H9 (cell line): ENCODE measurements at regions not wholly inside any gene's neighbourhood (a gene's known extent, or its start where the extent isn't known, plus 50 kb on each side); places are given as distances from the start of the nearest gene placed in this dataset.

Experiments used
- DNase-seq: peaks from one replicate; pipeline ENCODE4 v3.0.0-alpha.2; 2017
- H2AFZ ChIP-seq: one replicate; pipeline ENCODE4 v1.6.1; 2013; ENCODE audit warnings: mild to moderate bottlenecking, low read length, control low read depth, moderate library complexity
- H2AK5ac ChIP-seq: 2 replicates; pipeline ENCODE4 v1.6.1; 2013; ENCODE audit warnings: low read length, control low read depth, mixed read lengths; ENCODE audit not compliant: insufficient read length
- H2BK120ac ChIP-seq: one replicate; pipeline ENCODE4 v1.6.1; 2013; ENCODE audit warnings: low read depth, mild to moderate bottlenecking, low read length, control low read depth, inconsistent platforms; ENCODE audit not compliant: poor library complexity, severe bottlenecking
- H2BK12ac ChIP-seq: 2 replicates; pipeline ENCODE4 v1.6.1; 2013; ENCODE audit warnings: low read length, control low read depth, mixed read lengths, low read depth; ENCODE audit not compliant: insufficient read length
- H2BK15ac ChIP-seq: 2 replicates; pipeline ENCODE4 v1.6.1; 2013; ENCODE audit warnings: low read depth, low read length, control low read depth
- H2BK20ac ChIP-seq: one replicate; pipeline ENCODE4 v1.6.1; 2013; ENCODE audit warnings: low read depth, mild to moderate bottlenecking, low read length, control low read depth, inconsistent platforms; ENCODE audit not compliant: poor library complexity, severe bottlenecking
- H2BK5ac ChIP-seq: 2 replicates; pipeline ENCODE4 v1.6.1; 2013; ENCODE audit warnings: low read length, control low read depth, mixed read lengths; ENCODE audit not compliant: insufficient read length
- H3K14ac ChIP-seq: 2 replicates; pipeline ENCODE4 v1.6.1; 2013; ENCODE audit warnings: low read length, control low read depth; ENCODE audit not compliant: insufficient read depth
- H3K18ac ChIP-seq: 2 replicates; pipeline ENCODE4 v1.6.1; 2013; ENCODE audit warnings: low read depth, mild to moderate bottlenecking, mixed read lengths, low read length, control low read depth; ENCODE audit not compliant: insufficient read length
- H3K23ac ChIP-seq: 2 replicates; pipeline ENCODE4 v1.6.1; 2013; ENCODE audit warnings: low read length, control low read depth, mixed read lengths, low read depth; ENCODE audit not compliant: insufficient read length
- H3K23me2 ChIP-seq: 2 replicates; pipeline ENCODE4 v1.6.1; 2013; ENCODE audit warnings: low read depth, mild to moderate bottlenecking, mixed read lengths, low read length, control low read depth; ENCODE audit not compliant: insufficient read length, poor library complexity, severe bottlenecking
- H3K27ac ChIP-seq: 2 replicates; pipeline ENCODE4 v1.5.1; 2013; ENCODE audit warnings: low read length, control low read depth, mixed read lengths, low read depth; ENCODE audit not compliant: insufficient read length
- H3K27me3 ChIP-seq: 2 replicates; pipeline ENCODE4 v1.6.1; 2013; ENCODE audit warnings: low read length, control low read depth, inconsistent platforms; ENCODE audit not compliant: insufficient read depth
- H3K4ac ChIP-seq: 2 replicates; pipeline ENCODE4 v1.6.1; 2013; ENCODE audit warnings: low read depth, mild to moderate bottlenecking, control low read depth, inconsistent platforms, low read length, moderate library complexity
- H3K4me1 ChIP-seq: 2 replicates; pipeline ENCODE4 v1.6.1; 2013; ENCODE audit warnings: low read length, control low read depth, inconsistent platforms; ENCODE audit not compliant: insufficient read depth
- H3K4me2 ChIP-seq: 2 replicates; pipeline ENCODE4 v1.6.1; 2013; ENCODE audit warnings: low read length, control low read depth, mixed read lengths; ENCODE audit not compliant: insufficient read length, insufficient read depth
- H3K56ac ChIP-seq: 2 replicates; pipeline ENCODE4 v1.6.1; 2013; ENCODE audit warnings: low read depth, mild to moderate bottlenecking, mixed read lengths, low read length, control low read depth; ENCODE audit not compliant: insufficient read length
- H3K79me1 ChIP-seq: 2 replicates; pipeline ENCODE4 v1.6.1; 2013; ENCODE audit warnings: low read depth, mild to moderate bottlenecking, moderate library complexity, low read length, control low read depth, inconsistent platforms; ENCODE audit not compliant: insufficient read depth, poor library complexity, severe bottlenecking
- H3K79me2 ChIP-seq: 2 replicates; pipeline ENCODE4 v1.6.1; 2013; ENCODE audit warnings: low read length, control low read depth, inconsistent platforms; ENCODE audit not compliant: insufficient read depth
- H3K9ac ChIP-seq: 2 replicates; pipeline ENCODE4 v1.6.1; 2013; ENCODE audit warnings: low read length, control low read depth, mixed read lengths; ENCODE audit not compliant: insufficient read length; ENCODE audit errors: extremely low read depth
- H3K9me3 ChIP-seq: one replicate; pipeline ENCODE4 v1.6.1; 2013; ENCODE audit warnings: low read depth, low read length, inconsistent platforms; ENCODE audit not compliant: control insufficient read depth
- H3T11ph ChIP-seq: one replicate; pipeline ENCODE4 v1.6.1; 2013; ENCODE audit warnings: mild to moderate bottlenecking, low read length, control low read depth, inconsistent platforms
- H4K20me1 ChIP-seq: one replicate; pipeline ENCODE4 v1.6.1; 2013; ENCODE audit not compliant: control insufficient read depth, insufficient read length, insufficient read depth
- H4K5ac ChIP-seq: 2 replicates; pipeline ENCODE4 v1.6.1; 2013; ENCODE audit warnings: low read depth, mild to moderate bottlenecking, mixed read lengths, low read length, control low read depth; ENCODE audit not compliant: insufficient read length
- H4K8ac ChIP-seq: replicated peaks from 2 replicates; pipeline ENCODE4 v1.6.1; 2013; ENCODE audit warnings: low read length, control low read depth, mixed read lengths, low read depth; ENCODE audit not compliant: insufficient read length
- H4K91ac ChIP-seq: 2 replicates; pipeline ENCODE4 v1.6.1; 2013; ENCODE audit warnings: low read depth, mild to moderate bottlenecking, moderate library complexity, mixed read lengths, low read length, control low read depth; ENCODE audit not compliant: insufficient read length
- H3K27ac Mint-ChIP-seq, 3 experiments: 2 replicates in 2 of 3; 3 replicates in 1 of 3; pipeline ENCODE4 v1.8.0; 2020 to 2021; ENCODE audit warnings: mixed read lengths in 3 of 3, mild to moderate bottlenecking in 1 of 3, moderate library complexity in 1 of 3
- H3K27me3 Mint-ChIP-seq: 2 replicates; pipeline ENCODE4 v1.8.0; 2021; ENCODE audit warnings: low read depth, mild to moderate bottlenecking, moderate library complexity, mixed read lengths
- H3K36me3 Mint-ChIP-seq, 3 experiments: 2 replicates in 2 of 3; 3 replicates in 1 of 3; pipeline ENCODE4 v1.8.0; 2020 to 2021; ENCODE audit warnings: low read depth in 3 of 3, mixed read lengths in 3 of 3; ENCODE audit not compliant: insufficient read depth in 1 of 3
- H3K4me1 Mint-ChIP-seq, 2 experiments: 2 replicates each; pipeline ENCODE4 v1.8.0; 2020; ENCODE audit warnings: mixed read lengths in 2 of 2
- H3K4me3 Mint-ChIP-seq, 2 experiments: 2 replicates in 1 of 2; 3 replicates in 1 of 2; pipeline ENCODE4 v1.8.0; 2020 to 2021; ENCODE audit warnings: mild to moderate bottlenecking in 2 of 2, mixed read lengths in 2 of 2, moderate library complexity in 1 of 2
- H3K9me3 Mint-ChIP-seq, 2 experiments: 2 replicates in 1 of 2; 3 replicates in 1 of 2; pipeline ENCODE4 v1.8.0; 2020; ENCODE audit warnings: mild to moderate bottlenecking in 2 of 2, mixed read lengths in 2 of 2, moderate library complexity in 1 of 2
- WGBS: extraction: QIAGEN DNeasy Blood & Tissue Kit; methylation state at CpG from one replicate; pipeline ENCODE4 v1.1.7; 2013; ENCODE audit warnings: missing lambda C conversion rate, low lambda C conversion rate, mixed read lengths; ENCODE audit not compliant: insufficient read length; ENCODE audit errors: extremely low coverage; 5-methylcytosine and 5-hydroxymethylcytosine counted together
- TF ChIP-seq, protein P1 (sequence below): fragments of 200-600 bp; sonication (generic); conservative IDR thresholded peaks from 3 replicates; pipeline ENCODE4 v1.8.0; 2021; ENCODE audit warnings: antibody characterized with exemption, mild to moderate bottlenecking

DNA sequence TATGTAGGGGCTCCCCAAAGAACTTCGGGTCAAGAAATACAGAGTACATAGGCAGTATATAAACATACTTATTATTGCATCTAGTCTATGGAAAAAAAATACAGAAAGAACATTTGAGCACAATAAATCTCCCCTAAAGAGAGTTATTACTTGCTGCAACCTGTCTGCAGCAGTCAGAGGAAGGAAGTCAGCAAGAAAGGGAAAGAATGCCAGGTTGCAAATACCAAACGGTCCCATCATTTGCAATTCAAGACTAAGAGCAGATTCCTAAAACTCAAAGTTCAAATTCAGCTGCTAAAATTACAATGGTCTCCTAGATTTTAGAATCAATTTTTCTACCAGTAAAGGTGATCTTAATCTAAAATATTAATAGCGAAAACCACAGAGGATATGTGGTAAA is 236.2 kb upstream of the NUDT6 start:
- Histone ChIP-seq H3K4me1 (peaks cover 6% of the 10 kb centered on the region; the same call in 1 of the 2 replicates), H3K23ac (no peak overlapping the region), H2BK15ac (no peak overlapping the region), H4K20me1 (no peaks in the 10 kb centered on the region), H3K56ac (no peak overlapping the region), H2AK5ac (no peak overlapping the region), H2BK120ac (peak overlapping the region; percentile 9), H4K5ac (no peak overlapping the region), H3K23me2 (no peaks in the 10 kb centered on the region), H3K27ac (peak overlapping the region; percentile 17), H2BK12ac (no peak overlapping the region), H3K18ac (no peak overlapping the region), H3K4ac (no peak overlapping the region), H3K14ac (no peak overlapping the region), H3K79me2 (no peaks in the 10 kb centered on the region), H3K27me3 (no peaks in the 10 kb centered on the region), H4K91ac (no peak overlapping the region), H3K9me3 (no peaks in the 10 kb centered on the region), H3K79me1 (no peaks in the 10 kb centered on the region), H2BK20ac (no peak overlapping the region), H2AFZ (no peak overlapping the region), H3K9ac (no peak overlapping the region), H3T11ph (no peak overlapping the region), H4K8ac (no peak overlapping the region), H3K4me2 (peak overlapping the region; percentile 20), H2BK5ac (no peak overlapping the region)
- WGBS = no CpG with 5 or more reads among the region's 3 CpGs
- H3K36me3 Mint-ChIP-seq = 0 out of 7 replicates have a peak, but pooled peaks cover 0 to 2% (median 0%) of the 10 kb centered on the region in 3 experiments
- no peaks in the 10 kb centered on the region for H3K27me3 Mint-ChIP-seq
- peak overlapping the region in 2 of 3 experiments; percentile 90 to 97; a peak in 4 of 7 replicates for H3K27ac Mint-ChIP-seq
- H3K4me3 Mint-ChIP-seq = peak overlapping the region in 1 of 2 experiments; percentile 30; a peak in 1 of 5 replicates
- no peaks in the 10 kb centered on the region for H3K9me3 Mint-ChIP-seq
- TF ChIP-seq, protein P1, sequence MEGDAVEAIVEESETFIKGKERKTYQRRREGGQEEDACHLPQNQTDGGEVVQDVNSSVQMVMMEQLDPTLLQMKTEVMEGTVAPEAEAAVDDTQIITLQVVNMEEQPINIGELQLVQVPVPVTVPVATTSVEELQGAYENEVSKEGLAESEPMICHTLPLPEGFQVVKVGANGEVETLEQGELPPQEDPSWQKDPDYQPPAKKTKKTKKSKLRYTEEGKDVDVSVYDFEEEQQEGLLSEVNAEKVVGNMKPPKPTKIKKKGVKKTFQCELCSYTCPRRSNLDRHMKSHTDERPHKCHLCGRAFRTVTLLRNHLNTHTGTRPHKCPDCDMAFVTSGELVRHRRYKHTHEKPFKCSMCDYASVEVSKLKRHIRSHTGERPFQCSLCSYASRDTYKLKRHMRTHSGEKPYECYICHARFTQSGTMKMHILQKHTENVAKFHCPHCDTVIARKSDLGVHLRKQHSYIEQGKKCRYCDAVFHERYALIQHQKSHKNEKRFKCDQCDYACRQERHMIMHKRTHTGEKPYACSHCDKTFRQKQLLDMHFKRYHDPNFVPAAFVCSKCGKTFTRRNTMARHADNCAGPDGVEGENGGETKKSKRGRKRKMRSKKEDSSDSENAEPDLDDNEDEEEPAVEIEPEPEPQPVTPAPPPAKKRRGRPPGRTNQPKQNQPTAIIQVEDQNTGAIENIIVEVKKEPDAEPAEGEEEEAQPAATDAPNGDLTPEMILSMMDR = no peak
- H3K4me1 Mint-ChIP-seq = peaks cover 50 to 57% of the 10 kb centered on the region in 2 experiments
- DNase-seq = no peak
